ENCODE measurements at regions not wholly inside any gene's neighbourhood (a gene's known extent, or its start where the extent isn't known, plus 50 kb on each side); places are given as distances from the start of the nearest gene placed in this dataset.

GRCh38 chr18:48459465-48459864 is 50.3 kb upstream of the ZBTB7C start (continued):
- TF ChIP-seq ZNF462 (CRISPR knock-in tag; IDR thresholded peaks at IDR 0.05), result no peak

GRCh38 chr18:48459016-48459415 is 49.8 kb upstream of the ZBTB7C start:
- no peak for ATAC-seq
- H3K27me3 ChIP-seq (ENCODE audit: insufficient read depth), result no peaks in the 10 kb centered on the region

More at GRCh38 chr18:48459016-48459415, 49.8 kb upstream of the ZBTB7C start:
- H3K27me3 Mint-ChIP-seq (ENCODE audit: insufficient read depth, low read depth, poor library complexity), result peaks cover 3% of the 10 kb centered on the region
- DNase-seq (ENCODE audit: low spot score), result no peak
- Histone ChIP-seq H3K4me1 (ENCODE audit: insufficient read depth) (no peaks in the 10 kb centered on the region), H3K9me2 (ENCODE audit: insufficient read depth) (0 out of 2 replicates have a peak, but pooled peaks cover 3% of the 10 kb centered on the region), H3K79me2 (replicated peaks; ENCODE audit: insufficient read depth) (no peaks in the 10 kb centered on the region), H3K4me2 (no peak overlapping the region), H3K36me3 (ENCODE audit: insufficient read depth) (no peaks in the 10 kb centered on the region), H3K27ac (ENCODE audit: low read depth) (no peak overlapping the region), H3K4me3 (no peak overlapping the region), H3F3A (replicated peaks; ENCODE audit: low read depth) (no peaks in the 10 kb centered on the region), H2AFZ (no peak overlapping the region), H4K20me1 (replicated peaks; ENCODE audit: insufficient read depth) (no peaks in the 10 kb centered on the region)
- H3K36me3 Mint-ChIP-seq (ENCODE audit: low read depth), result no peaks in the 10 kb centered on the region
- TF ChIP-seq EZH2 (IDR thresholded peaks at IDR 0.05; ENCODE audit: low read depth, unreplicated experiment) (no peak), ZNF462 (CRISPR knock-in tag; IDR thresholded peaks at IDR 0.05) (no peak), ZNF331 (CRISPR knock-in tag; IDR thresholded peaks at IDR 0.05; ENCODE audit: low read depth) (no peak), EZH2phosphoT487 (IDR thresholded peaks at IDR 0.05; ENCODE audit: unreplicated experiment) (no peak), CREB1 (CRISPR knock-in tag; IDR thresholded peaks at IDR 0.05; ENCODE audit: low read depth) (no peak)
- TF ChIP-seq, protein P1, sequence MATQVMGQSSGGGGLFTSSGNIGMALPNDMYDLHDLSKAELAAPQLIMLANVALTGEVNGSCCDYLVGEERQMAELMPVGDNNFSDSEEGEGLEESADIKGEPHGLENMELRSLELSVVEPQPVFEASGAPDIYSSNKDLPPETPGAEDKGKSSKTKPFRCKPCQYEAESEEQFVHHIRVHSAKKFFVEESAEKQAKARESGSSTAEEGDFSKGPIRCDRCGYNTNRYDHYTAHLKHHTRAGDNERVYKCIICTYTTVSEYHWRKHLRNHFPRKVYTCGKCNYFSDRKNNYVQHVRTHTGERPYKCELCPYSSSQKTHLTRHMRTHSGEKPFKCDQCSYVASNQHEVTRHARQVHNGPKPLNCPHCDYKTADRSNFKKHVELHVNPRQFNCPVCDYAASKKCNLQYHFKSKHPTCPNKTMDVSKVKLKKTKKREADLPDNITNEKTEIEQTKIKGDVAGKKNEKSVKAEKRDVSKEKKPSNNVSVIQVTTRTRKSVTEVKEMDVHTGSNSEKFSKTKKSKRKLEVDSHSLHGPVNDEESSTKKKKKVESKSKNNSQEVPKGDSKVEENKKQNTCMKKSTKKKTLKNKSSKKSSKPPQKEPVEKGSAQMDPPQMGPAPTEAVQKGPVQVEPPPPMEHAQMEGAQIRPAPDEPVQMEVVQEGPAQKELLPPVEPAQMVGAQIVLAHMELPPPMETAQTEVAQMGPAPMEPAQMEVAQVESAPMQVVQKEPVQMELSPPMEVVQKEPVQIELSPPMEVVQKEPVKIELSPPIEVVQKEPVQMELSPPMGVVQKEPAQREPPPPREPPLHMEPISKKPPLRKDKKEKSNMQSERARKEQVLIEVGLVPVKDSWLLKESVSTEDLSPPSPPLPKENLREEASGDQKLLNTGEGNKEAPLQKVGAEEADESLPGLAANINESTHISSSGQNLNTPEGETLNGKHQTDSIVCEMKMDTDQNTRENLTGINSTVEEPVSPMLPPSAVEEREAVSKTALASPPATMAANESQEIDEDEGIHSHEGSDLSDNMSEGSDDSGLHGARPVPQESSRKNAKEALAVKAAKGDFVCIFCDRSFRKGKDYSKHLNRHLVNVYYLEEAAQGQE (IDR thresholded peaks at IDR 0.05; ENCODE audit: unreplicated experiment), result no peak
- no peaks in the 10 kb centered on the region for H3K4me1 Mint-ChIP-seq
- no peak overlapping the region for H3K4me3 Mint-ChIP-seq
- no peaks in the 10 kb centered on the region for H3K9me3 Mint-ChIP-seq
- no peak overlapping the region for H3K27ac Mint-ChIP-seq
